B cell (primary cell): ENCODE measurements at regions not wholly inside any gene's neighbourhood (a gene's known extent, or its start where the extent isn't known, plus 50 kb on each side); places are given as distances from the start of the nearest gene placed in this dataset.
"Not testable (repeated sequence)": the region's sequence is repeated elsewhere in the genome, so short reads cannot be mapped to it uniquely, and the experiment has no call there.

Experiments used
- ATAC-seq: fragments of 200-7000 bp; cut with Tn5 transposase; one replicate; pipeline ENCODE4 v1.10.0; 2021; ENCODE audit warnings: low read depth, mild to moderate bottlenecking, moderate number of reproducible peaks, moderate library complexity
- CTCF ChIA-PET: fragments of 350-600 bp; sonication (Branson Sonifier 250); formaldehyde crosslinking; loops from one replicate; lab custom pipeline; 2021; ENCODE audit warnings: antibody characterized with exemption, inconsistent platforms; lab: Charles Lee
- POLR2A ChIA-PET: fragments of 350-600 bp; sonication (Branson Sonifier 250); formaldehyde crosslinking; loops from one replicate; lab custom pipeline; 2021; ENCODE audit warnings: antibody characterized with exemption; lab: Charles Lee
- DNase-seq: peaks from one replicate; pipeline ENCODE4 v3.0.0; 2013
- H2AFZ ChIP-seq: 2 replicates; pipeline ENCODE4 v1.6.1; 2012; ENCODE audit warnings: mild to moderate bottlenecking, low read depth, low read length; ENCODE audit not compliant: insufficient read depth, poor library complexity, severe bottlenecking
- H3K27ac ChIP-seq, 2 donors: 1 replicate in 1 of 2; 2 replicates in 1 of 2; pipeline ENCODE4 v1.5.1; 2012 to 2013; ENCODE audit warnings: low read length in 2 of 2, mild to moderate bottlenecking in 2 of 2, moderate library complexity in 1 of 2
- H3K27me3 ChIP-seq, 4 experiments: fragments of 200-600 bp in 1 of 4; sonication (generic) in 1 of 4; replicated peaks in 1 of 4; 1 replicate in 2 of 4; 2 replicates in 2 of 4; pipeline versions ENCODE4 v1.6.1 to v1.7.0; 2013 to 2016; ENCODE audit warnings: low read length in 3 of 4, mild to moderate bottlenecking in 2 of 4, mixed read lengths in 1 of 4, moderate library complexity in 1 of 4; ENCODE audit not compliant: insufficient read depth in 4 of 4, control insufficient read depth in 3 of 4; ENCODE audit errors: control extremely low read depth in 1 of 4
- H3K36me3 ChIP-seq, 2 experiments: replicated peaks in 1 of 2; 1 replicate in 1 of 2; 2 replicates in 1 of 2; pipeline versions ENCODE4 v1.6.1 to v1.7.1; 2013; ENCODE audit warnings: low read length in 1 of 2; ENCODE audit not compliant: insufficient read depth in 2 of 2, control insufficient read depth in 1 of 2; ENCODE audit errors: control extremely low read depth in 1 of 2, extremely low read depth in 1 of 2
- H3K4me1 ChIP-seq, 2 donors: fragments of 200-600 bp in 1 of 2; sonication (generic) in 1 of 2; 1 replicate in 1 of 2; 2 replicates in 1 of 2; pipeline versions ENCODE4 v1.5.1 to v1.6.1; 2013 to 2017; ENCODE audit warnings: low read length in 2 of 2; ENCODE audit not compliant: control insufficient read depth in 2 of 2, insufficient read depth in 2 of 2
- H3K4me2 ChIP-seq: replicated peaks from 2 replicates; pipeline ENCODE3; 2012; ENCODE audit warnings: mild to moderate bottlenecking, low read depth, low read length; ENCODE audit not compliant: poor library complexity, severe bottlenecking
- H3K4me3 ChIP-seq, 5 experiments: fragments of 200-600 bp in 1 of 5; sonication (generic) in 1 of 5; 1 replicate in 3 of 5; 2 replicates in 2 of 5; pipeline versions ENCODE4 v1.5.1 to v1.7.0; 2011 to 2016; ENCODE audit warnings: low read length in 4 of 5, mild to moderate bottlenecking in 4 of 5, low read depth in 2 of 5, control low read depth in 1 of 5, moderate library complexity in 1 of 5; ENCODE audit not compliant: insufficient read depth in 1 of 5; ENCODE audit errors: control extremely low read depth in 1 of 5, extremely low read depth in 1 of 5
- H3K79me2 ChIP-seq: fragments of 200-600 bp; sonication (generic); one replicate; pipeline ENCODE4 v1.6.0; 2016; ENCODE audit warnings: low read length; ENCODE audit not compliant: control insufficient read depth, insufficient read depth
- H3K9ac ChIP-seq: fragments of 200-600 bp; sonication (generic); 2 replicates; pipeline ENCODE4 v1.6.1; 2017; ENCODE audit warnings: mild to moderate bottlenecking, low read length, moderate library complexity
- H3K9me3 ChIP-seq, 3 donors: one replicate each; pipeline versions ENCODE4 v1.6.1 to v1.7.1; 2013; ENCODE audit warnings: low read length in 2 of 3; ENCODE audit not compliant: control insufficient read depth in 2 of 3, insufficient read depth in 1 of 3; ENCODE audit errors: control extremely low read depth in 1 of 3
- H4K20me1 ChIP-seq: 2 replicates; pipeline ENCODE4 v1.6.0; 2012; ENCODE audit warnings: mild to moderate bottlenecking, low read length; ENCODE audit not compliant: insufficient read depth, control insufficient read depth, poor library complexity, severe bottlenecking
- H3K27ac Mint-ChIP-seq: one replicate; pipeline ENCODE4 v1.8.0; 2021; ENCODE audit warnings: mixed read lengths
- H3K27me3 Mint-ChIP-seq: one replicate; pipeline ENCODE4 v1.8.0; 2021; ENCODE audit warnings: mixed read lengths
- H3K4me1 Mint-ChIP-seq: one replicate; pipeline ENCODE4 v1.8.0; 2021; ENCODE audit warnings: mixed read lengths
- H3K4me3 Mint-ChIP-seq: one replicate; pipeline ENCODE4 v1.8.0; 2021; ENCODE audit warnings: mixed read lengths
- H3K9me3 Mint-ChIP-seq: one replicate; pipeline ENCODE4 v1.8.0; 2022; ENCODE audit warnings: mixed read lengths; ENCODE audit not compliant: insufficient read depth
- EZH2 ChIP-seq: IDR thresholded peaks from 2 replicates; pipeline ENCODE4 v1.6.1; 2012; ENCODE audit warnings: borderline replicate concordance, low read depth, mild to moderate bottlenecking, moderate library complexity, low read length; ENCODE audit not compliant: insufficient read depth, poor library complexity, severe bottlenecking
- WGBS: methylation state at CpG from one replicate; pipeline ENCODE4 v1.1.5; 2013; ENCODE audit warnings: missing lambda C conversion rate; ENCODE audit not compliant: insufficient coverage; 5-methylcytosine and 5-hydroxymethylcytosine counted together
- intact Hi-C: fragments of 100-400 bp; cut with micrococcal nuclease; formaldehyde crosslinking; loops from one replicate; pipeline ENCODE4 v1.10.0; 2022
- TF ChIP-seq, protein P1 (sequence below): fragments of 200-600 bp; IDR thresholded peaks from one replicate; pipeline ENCODE4 v1.8.0; 2022; ENCODE audit warnings: antibody characterized with exemption, mild to moderate bottlenecking

DNA sequence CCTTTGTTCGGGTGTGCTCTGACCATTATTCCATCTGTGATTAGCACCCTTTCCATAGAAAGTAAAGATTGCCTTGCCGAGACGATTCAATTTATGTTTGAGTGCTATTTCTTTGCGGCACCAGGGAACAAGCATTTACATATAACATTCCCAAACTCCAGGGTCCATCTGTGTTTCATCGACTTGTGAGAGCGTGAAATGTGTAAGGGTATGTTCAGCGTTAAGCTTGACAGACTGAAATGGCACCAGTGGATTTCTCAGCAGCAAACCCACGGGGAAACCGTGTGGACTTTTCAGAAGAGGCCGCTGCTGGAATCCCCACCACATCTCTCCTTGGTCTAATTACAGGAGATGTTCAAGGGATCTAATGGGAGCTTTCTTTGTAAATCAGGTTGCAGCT is 270.5 kb downstream of the TCERG1L start:
- ChIA-PET CTCF (no interaction called here), POLR2A (no interaction called here)
- Histone ChIP-seq H3K4me1 (no peaks in the 10 kb centered on the region), H3K79me2 (no peaks in the 10 kb centered on the region), H3K27me3 (no peaks in the 10 kb centered on the region), H2AFZ (no peak overlapping the region), H3K27ac (no peak overlapping the region), H3K9me3 (peaks cover 0 to 29% (median 0%) of the 10 kb centered on the region in 3 donors), H3K36me3 (no peaks in the 10 kb centered on the region), H3K4me3 (no peak overlapping the region), H4K20me1 (no peaks in the 10 kb centered on the region), H3K9ac (no peak overlapping the region), H3K4me2 (no peak overlapping the region)
- H3K9me3 Mint-ChIP-seq, result peaks cover 5% of the 10 kb centered on the region
- WGBS, result 100% methylated on average over 2 of the region's 10 CpGs
- intact Hi-C loops, result no loop called here
- ATAC-seq, result no peak
- no peak for DNase-seq
- TF ChIP-seq, protein P1, sequence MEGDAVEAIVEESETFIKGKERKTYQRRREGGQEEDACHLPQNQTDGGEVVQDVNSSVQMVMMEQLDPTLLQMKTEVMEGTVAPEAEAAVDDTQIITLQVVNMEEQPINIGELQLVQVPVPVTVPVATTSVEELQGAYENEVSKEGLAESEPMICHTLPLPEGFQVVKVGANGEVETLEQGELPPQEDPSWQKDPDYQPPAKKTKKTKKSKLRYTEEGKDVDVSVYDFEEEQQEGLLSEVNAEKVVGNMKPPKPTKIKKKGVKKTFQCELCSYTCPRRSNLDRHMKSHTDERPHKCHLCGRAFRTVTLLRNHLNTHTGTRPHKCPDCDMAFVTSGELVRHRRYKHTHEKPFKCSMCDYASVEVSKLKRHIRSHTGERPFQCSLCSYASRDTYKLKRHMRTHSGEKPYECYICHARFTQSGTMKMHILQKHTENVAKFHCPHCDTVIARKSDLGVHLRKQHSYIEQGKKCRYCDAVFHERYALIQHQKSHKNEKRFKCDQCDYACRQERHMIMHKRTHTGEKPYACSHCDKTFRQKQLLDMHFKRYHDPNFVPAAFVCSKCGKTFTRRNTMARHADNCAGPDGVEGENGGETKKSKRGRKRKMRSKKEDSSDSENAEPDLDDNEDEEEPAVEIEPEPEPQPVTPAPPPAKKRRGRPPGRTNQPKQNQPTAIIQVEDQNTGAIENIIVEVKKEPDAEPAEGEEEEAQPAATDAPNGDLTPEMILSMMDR, result no peak
- no peak for TF ChIP-seq EZH2
- H3K4me3 Mint-ChIP-seq, result no peak overlapping the region
- no peaks in the 10 kb centered on the region for H3K4me1 Mint-ChIP-seq
- no peaks in the 10 kb centered on the region for H3K27me3 Mint-ChIP-seq
- H3K27ac Mint-ChIP-seq, result no peak overlapping the region

DNA sequence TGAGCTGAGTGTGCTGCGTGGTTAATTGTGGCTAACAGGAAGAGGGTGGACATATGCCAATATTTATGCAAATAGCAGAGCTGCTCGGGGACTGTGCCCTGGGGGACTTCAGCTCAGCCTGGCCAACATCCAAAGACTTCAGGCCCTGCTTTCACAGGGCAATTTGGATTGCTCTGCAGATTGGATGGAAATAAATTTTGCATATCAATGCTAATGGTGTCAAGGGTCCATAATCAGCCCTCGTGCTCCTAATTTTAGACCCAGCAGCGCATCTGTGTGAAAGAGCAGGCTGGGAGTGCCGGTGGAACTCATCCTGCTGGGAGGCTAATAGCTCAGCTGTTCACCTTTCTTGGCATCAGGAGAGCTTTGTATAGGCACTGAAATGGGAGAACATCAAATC is 270.1 kb downstream of the TCERG1L start:
- DNase-seq, result no peak
- no peak overlapping the region for H2AFZ ChIP-seq
- 86% methylated on average over 4 of the region's 5 CpGs for WGBS
- no peaks in the 10 kb centered on the region for H3K4me1 ChIP-seq
- no peak overlapping the region for H3K27ac Mint-ChIP-seq
- H3K4me1 Mint-ChIP-seq, result no peaks in the 10 kb centered on the region
- H4K20me1 ChIP-seq, result no peaks in the 10 kb centered on the region
- intact Hi-C loops, result no loop called here
- H3K27me3 Mint-ChIP-seq, result no peaks in the 10 kb centered on the region
- no peak overlapping the region for H3K4me3 Mint-ChIP-seq
- TF ChIP-seq, protein P1, result no peak
- TF ChIP-seq EZH2, result no peak
- no peak overlapping the region for H3K4me3 ChIP-seq
- POLR2A ChIA-PET, result no interaction called here
- peaks cover 0 to 25% (median 0%) of the 10 kb centered on the region in 3 donors for H3K9me3 ChIP-seq
- no peaks in the 10 kb centered on the region for H3K79me2 ChIP-seq
- H3K9ac ChIP-seq, result no peak overlapping the region
- H3K4me2 ChIP-seq, result no peak overlapping the region
- CTCF ChIA-PET, result no interaction called here
- ATAC-seq, result no peak
- peaks cover 5% of the 10 kb centered on the region for H3K9me3 Mint-ChIP-seq
- H3K36me3 ChIP-seq, result no peaks in the 10 kb centered on the region
- no peak overlapping the region for H3K27ac ChIP-seq
- no peaks in the 10 kb centered on the region for H3K27me3 ChIP-seq

DNA sequence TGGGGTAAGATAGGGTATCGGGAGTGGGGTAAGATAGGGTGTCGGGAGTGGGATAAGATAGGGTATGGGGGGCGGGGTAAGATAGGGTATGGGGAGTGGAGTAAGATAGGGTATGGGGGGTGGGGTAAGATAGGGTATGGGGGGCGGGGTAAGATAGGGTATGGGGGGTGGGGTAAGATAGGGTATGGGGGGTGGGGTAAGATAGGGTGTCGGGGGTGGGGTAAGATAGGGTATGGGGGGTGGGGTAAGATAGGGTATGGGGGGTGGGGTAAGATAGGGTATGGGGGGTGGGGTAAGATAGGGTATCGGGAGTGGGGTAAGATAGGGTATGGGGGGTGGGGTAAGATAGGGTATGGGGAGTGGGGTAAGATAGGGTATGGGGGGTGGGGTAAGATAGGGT is 269.5 kb downstream of the TCERG1L start:
- ATAC-seq, H3K36me3 ChIP-seq, H3K27ac Mint-ChIP-seq, H3K4me1 Mint-ChIP-seq, DNase-seq, H3K9ac ChIP-seq, H3K27me3 Mint-ChIP-seq, H3K4me3 ChIP-seq, intact Hi-C loops, H4K20me1 ChIP-seq, H3K4me1 ChIP-seq, H2AFZ ChIP-seq, H3K9me3 Mint-ChIP-seq, H3K27ac ChIP-seq, POLR2A ChIA-PET, H3K79me2 ChIP-seq, CTCF ChIA-PET, H3K4me3 Mint-ChIP-seq, H3K4me2 ChIP-seq, H3K27me3 ChIP-seq: not testable (repeated sequence)
- peaks cover 0 to 25% (median 0%) of the 10 kb centered on the region in 3 donors for H3K9me3 ChIP-seq
- WGBS, result 60% methylated on average over 1 of the region's 6 CpGs
